Hindlimb muscle (tissue), 1 donor: ENCODE measurements at regions not wholly inside any gene's neighbourhood (a gene's known extent, or its start where the extent isn't known, plus 50 kb on each side); places are given as distances from the start of the nearest gene placed in this dataset.

Experiments used
- DNase-seq: peaks from one replicate; pipeline ENCODE4 v3.0.0-alpha.2; 2013

DNA sequence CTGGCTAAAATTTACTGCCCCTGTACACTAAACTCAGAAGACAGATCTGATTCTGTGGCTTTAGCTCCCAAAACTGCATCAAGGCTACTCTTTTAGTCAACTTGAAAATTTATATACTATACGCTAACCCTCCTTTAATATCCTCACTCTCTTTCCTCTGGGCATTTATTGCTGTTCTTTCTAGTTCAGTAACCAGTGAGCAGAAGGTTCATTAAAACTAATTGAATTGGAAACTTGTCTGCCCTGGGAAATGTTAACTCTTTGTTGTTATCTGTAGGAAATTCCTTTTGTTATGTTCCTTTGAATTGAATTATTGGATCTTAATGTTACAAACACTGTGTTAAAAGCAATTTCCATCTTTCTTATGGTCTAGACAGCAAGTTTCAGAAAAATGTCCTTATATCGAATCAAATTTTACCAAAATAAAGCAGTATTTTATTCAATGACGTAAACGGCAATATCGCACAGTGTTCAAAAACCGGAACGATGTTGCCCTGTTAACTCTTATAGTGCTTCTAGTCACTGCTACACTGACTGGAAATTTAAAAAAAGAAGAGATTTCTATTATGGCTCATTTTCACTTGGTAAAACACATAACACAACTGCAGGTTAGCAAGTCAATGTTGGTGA lies 168.3 kb downstream of the NR4A2 start:
- no peak for DNase-seq

- DNase-seq: no peak
Measured at GRCh38 chr2:156158808-156159207, 173.7 kb downstream of the NR4A2 start.

- DNase-seq: no peak
Measured at GRCh38 chr2:156157670-156158069, 174.9 kb downstream of the NR4A2 start.

- DNase-seq: no peak
Measured at GRCh38 chr2:156156580-156156979, 175.9 kb downstream of the NR4A2 start.

GRCh38 chr2:156155319-156155718 lies 177.2 kb downstream of the NR4A2 start:
- DNase-seq: no peak

- no peak for DNase-seq
Measured at GRCh38 chr2:156151351-156151750, 181.2 kb downstream of the NR4A2 start.

- DNase-seq: no peak
Measured at GRCh38 chr2:156147594-156148330, 184.8 kb downstream of the NR4A2 start.

- no peak for DNase-seq
Measured at GRCh38 chr2:156145976-156146375, 186.5 kb downstream of the NR4A2 start.

GRCh38 chr2:156145469-156145868 lies 187.1 kb downstream of the NR4A2 start:
- no peak for DNase-seq

DNA sequence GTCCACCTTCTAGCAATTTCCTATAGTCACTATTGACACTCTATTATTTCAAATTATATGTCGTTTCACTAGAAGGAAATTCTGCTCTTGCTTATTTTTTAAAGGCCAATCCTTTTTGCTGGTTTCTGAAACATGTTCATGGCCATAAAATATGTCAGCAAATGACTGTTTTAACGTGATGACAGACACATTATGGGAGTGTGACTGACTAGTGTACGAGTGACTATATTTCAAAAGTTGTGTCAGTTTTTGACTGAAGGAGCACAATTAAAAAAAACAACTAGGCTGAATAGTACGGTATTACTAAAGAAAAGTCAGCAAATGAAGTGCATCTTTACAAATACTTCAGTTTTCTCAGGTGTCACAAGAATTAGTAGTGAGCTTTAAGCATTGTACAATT lies 196.0 kb downstream of the NR4A2 start:
- no peak for DNase-seq

DNA sequence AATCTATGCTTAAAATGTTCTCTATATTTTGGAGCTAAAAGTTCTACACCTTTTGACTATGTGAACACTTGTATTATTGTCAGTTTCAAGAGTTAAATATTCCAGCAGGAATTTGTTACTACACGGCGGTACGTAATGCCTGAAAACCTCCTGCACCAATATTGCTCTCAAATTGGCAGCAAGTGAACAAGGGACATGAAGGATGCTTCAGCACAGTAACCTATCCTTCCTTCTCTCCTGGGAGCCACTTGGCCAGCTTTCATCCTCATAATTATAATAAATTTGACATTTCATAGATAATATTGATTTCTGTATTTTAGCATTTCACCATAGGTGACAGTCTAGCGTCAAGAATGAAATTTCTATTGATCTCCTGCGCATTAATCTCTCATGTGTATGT lies 197.6 kb downstream of the NR4A2 start:
- DNase-seq: no peak

GRCh38 chr2:156132941-156133340 lies 199.6 kb downstream of the NR4A2 start:
- no peak for DNase-seq

- DNase-seq: no peak
Measured at GRCh38 chr2:156132130-156132529, 200.4 kb downstream of the NR4A2 start.

GRCh38 chr2:156129227-156129626 lies 203.3 kb downstream of the NR4A2 start:
- DNase-seq: no peak

GRCh38 chr2:156125018-156125417 lies 207.5 kb downstream of the NR4A2 start:
- DNase-seq: no peak

DNA sequence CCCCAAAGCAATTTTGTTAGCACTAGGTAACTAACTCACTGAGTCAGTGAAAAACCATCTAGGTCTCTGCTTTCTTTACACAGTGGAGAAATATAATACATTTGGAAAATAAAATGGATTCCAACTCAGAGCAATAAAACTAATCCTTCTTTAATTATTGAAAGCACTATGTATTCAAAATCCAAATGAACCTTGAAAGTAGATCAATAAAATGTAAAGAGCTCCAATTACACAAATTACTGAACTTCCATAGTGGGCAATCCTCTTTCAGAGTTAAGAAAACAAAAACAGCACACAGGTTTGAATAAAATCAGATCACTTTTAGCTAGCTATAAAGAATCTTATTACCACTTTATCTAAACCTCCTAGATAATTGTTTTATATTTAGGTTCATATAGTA lies 208.1 kb downstream of the NR4A2 start:
- no peak for DNase-seq

DNA sequence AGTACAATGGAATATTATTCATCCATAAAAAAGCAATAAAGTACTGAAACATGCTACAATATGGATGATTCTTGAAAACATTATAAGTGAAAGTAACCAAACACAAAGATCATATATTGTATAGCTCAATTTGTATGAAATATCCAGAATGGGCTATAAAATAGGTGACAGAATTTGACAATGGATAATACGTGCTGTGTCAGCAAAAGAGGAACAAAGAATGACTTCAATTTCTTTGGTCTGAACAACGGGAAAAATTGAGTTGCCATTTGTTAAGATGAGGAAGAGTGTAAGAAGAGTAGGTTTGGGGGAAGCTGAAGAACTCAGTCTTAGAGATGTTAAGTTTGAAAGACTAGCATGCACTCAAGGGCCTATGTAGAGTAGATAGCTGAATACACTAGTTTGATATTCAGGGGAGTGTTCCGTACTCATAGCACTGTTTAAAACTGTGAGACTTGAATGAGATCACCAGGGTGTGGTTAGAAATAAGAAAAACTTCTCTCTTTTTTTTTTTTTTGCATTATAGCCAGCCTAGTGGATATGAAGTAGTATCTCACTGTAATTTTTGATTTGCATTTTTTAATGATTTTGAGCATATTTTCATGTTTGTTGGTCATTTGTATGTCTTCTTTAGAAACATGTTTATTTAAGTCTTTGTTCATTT lies 213.6 kb downstream of the NR4A2 start:
- no peak for DNase-seq

DNA sequence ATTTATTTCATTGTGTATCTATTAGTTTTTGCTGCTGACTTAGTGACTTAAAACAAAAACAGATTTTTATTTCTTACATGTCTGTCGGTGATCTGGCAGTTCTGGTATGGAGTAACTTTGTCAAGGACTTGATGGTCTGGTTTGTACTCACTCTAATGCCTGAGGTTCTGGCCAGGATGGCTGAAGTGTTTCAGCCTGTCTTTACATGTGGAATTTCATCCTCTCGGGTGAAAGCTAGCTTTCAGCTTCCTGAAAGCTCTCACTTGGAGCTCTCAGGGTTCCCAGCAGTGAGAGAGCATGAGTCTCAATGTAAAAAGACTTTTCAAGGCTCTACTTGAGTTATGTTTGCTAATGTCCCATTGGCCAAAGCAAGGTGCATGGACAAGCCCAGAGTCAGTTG lies 216.4 kb downstream of the NR4A2 start:
- no peak for DNase-seq

DNA sequence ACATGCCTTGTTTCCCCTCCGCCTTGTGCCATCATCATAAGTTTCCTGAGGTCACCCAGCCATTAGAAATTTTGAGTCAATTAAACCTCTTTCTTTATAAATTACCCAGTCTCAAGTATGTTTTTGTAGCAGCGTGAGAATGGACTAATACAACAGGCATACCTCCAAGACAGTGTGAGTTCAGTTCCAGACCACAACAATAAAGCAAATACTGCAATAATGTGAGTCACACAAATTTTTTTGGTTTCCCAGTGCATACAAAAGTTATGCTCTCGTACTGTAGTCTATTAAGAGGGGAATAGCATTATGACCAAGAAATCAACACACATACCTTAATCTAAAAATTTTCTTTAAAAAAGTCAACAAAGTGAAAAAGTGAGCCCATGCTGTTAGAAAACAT lies 217.2 kb downstream of the NR4A2 start:
- DNase-seq: no peak

DNA sequence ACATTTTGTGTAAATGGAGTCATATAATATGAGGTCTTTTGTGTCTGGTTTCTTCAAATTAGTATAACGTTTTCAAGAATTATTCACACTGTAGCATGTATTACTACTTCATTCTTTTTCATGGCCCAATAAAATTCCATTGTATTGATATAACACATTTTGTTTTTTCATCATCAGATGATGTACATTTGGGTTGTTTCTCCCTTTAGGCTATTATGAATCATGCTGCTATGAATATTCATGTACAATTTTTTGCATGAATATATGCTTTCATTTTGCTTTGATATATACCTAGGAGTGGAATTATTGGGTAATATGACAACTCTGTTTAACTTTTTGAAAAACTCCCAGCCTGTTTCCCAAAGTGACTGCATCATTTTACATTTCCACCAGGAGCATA lies 220.2 kb downstream of the NR4A2 start:
- no peak for DNase-seq

GRCh38 chr2:156110890-156111289 lies 221.6 kb downstream of the NR4A2 start:
- no peak for DNase-seq

DNA sequence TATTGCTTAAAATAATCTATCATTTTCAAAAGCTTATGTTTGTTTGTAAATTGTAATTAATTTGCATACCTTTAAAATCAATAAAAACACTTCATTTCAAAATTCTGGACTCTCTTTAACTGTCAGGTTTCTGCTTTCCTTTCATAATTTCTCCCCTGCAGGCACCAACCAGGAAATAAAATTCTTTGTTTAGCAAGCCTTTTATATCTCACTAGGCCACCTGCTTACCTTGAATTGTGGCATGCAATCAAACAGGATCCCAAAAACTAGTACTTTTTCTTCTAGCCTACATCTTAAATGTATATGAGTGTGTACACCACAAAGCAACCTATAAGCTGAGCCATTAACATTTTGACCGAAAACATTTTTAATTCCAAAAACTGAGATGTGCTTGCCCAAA lies 233.1 kb downstream of the NR4A2 start:
- DNase-seq: no peak

GRCh38 chr2:156098506-156098905 lies 234.0 kb downstream of the NR4A2 start:
- DNase-seq: no peak

GRCh38 chr2:156088587-156088986 lies 243.9 kb downstream of the NR4A2 start:
- no peak for DNase-seq
